HG02884 (cell line): ENCODE measurements at regions not wholly inside any gene's neighbourhood (a gene's known extent, or its start where the extent isn't known, plus 50 kb on each side); places are given as distances from the start of the nearest gene placed in this dataset.
"Not testable (repeated sequence)": the region's sequence is repeated elsewhere in the genome, so short reads cannot be mapped to it uniquely, and the experiment has no call there.

Experiments
- ATAC-seq: cut with Tn5 transposase; IDR thresholded peaks from one replicate; pipeline ENCODE4 v1.9.1; 2021; ENCODE audit warnings: mild to moderate bottlenecking, moderate library complexity; ENCODE audit not compliant: unreplicated experiment

DNA sequence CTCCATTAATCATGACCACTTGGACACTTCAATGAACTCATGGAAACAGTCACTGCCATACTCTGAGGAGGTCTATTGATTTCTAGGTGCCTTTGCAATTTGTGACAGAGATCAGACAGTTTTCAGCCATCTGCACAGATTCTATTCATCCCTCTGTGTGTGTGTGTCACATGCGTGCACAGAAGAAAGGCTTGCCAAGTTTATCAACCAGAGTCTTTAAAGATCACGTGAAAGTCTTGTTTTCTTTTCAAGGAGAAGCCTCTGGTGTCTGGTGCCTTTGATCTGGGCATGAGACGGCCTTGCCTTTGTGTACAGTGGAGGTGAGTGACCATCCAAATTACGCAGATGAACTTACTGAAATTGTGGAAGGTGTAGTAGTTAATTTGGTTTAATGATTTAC, 164.2 kb downstream of the VAPA start:
- ATAC-seq = no peak

DNA sequence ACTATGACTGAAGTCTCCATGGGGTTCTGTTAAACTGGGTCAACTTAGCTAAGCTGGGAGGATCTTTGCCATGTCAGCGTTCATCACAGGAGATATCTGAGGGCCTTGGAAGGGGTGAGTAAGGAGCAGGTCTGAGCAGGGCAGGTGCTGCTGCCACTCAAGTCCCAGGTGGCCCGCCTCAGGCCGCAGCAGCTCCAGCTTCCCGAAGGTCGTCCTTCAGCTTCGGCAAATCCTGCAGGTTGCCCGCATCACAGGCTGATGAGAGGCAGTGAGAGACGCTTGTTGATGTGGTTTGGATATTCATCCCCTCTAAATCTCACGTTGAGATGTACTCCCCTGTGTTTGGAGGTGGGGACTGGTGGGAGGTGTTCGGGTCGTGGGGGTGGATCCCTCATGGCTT, 166.6 kb downstream of the VAPA start:
- ATAC-seq = no peak

DNA sequence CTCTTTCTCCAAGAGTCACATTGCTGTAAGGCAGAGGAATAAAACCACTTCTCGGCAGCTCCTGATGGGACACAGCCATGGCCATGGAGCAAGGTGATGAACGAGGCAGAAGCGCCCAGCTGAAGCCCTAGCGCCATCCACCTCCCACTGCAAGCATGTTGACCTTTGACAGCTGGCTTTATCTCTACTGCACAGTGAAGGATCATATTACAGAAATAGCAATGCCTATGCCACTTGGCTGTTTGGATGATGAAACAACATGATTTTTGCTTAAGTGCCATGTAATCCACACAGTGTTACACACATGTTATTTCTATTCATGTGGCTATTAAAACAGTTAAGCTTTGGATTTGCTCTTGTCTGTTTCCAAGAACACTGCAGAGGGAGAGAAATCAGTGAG, 167.7 kb downstream of the VAPA start:
- ATAC-seq = no peak

DNA sequence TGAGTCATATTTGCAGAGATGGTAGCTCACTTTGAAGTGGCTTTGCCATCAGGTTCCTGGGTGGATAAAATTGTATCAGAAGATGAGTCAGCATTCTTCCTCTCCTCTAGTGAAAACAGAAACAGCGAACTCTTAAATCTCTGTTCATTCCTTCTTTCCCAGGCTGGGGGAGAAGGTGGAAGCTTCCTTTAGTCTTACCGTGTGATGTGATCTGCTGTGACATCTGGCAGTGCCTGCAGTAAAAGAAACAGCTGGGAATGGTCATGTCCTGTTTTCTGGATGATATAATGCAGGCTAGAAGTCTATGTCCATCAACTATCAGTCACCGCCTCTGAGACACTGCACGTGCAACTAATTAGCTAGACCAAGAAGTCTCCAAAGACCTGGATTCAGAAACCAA, 171.6 kb downstream of the VAPA start:
- ATAC-seq = no peak

DNA sequence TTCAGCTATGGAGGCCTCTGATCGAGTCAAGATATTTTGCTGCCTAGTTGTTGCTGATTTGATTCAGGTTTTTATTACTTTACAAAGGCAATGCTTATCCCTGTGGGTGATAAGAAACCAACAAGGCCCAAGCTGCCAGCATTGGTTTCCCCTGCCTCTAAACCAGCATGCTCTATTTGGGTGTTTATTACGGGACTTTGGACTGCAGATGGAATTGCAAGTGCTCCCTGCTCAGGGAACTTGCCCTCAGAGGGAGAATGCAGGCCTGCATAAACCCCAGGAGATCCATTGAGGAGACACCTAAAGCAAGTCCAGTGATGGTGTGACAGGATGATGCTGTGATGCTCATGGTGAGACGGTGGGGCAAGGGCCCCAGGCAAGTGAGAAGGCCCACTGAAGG, 172.1 kb downstream of the VAPA start:
- ATAC-seq = no peak

DNA sequence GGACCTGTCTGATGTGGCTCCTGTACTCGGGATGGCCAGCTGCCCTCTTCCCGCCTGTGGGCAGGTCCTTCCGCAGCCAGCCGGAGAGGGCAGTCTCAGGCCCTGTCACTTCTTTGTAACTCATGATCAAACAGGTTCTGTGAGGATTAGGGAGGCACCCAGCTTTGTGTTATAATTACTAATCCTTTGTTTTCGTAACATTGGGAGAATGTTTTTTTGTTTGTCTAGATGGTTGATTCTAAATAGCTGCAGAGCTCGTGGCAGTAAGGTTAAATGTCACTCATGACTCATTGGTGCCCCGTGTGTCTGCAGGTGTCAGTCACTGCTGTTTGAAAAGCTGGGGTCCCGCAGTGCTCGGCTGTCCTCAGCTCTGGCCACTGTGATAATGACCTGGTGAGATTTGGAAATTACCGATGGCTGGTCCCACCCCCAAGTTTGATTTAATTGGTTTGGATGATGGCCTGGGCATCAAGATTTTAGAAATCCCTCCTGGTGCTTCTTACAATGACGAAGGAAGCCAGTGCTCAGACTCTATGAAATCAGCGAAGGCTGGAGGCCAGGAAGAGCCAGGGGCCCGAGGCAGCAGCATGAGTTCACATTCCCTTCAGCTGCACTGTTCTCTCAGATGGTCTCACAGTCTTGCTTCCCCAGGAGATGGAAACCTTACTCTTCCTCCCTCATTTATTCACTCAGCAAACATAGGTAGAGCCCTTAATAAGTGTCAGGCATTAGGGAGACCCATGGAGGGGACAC, 172.8 kb downstream of the VAPA start:
- ATAC-seq = no peak

DNA sequence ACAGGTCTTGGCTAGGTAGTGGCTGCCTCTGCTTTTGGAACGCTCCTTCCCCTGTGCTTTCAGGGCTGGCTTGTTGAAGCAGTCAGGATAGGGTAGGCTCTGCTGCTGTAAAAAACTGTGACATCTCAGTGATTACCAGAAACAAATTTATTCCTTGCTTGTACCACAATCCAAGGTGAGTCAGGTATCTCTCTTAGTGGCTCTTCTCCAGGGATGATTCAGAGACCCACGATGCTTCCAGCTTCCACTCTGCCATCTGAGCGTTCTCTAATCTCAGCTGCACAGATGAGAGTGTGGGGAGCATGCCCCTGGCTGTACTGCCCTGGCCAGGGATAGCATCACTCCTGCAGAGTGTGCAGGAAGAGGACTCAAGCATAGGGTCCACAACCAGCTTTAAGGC, 174.9 kb downstream of the VAPA start:
- ATAC-seq = no peak

DNA sequence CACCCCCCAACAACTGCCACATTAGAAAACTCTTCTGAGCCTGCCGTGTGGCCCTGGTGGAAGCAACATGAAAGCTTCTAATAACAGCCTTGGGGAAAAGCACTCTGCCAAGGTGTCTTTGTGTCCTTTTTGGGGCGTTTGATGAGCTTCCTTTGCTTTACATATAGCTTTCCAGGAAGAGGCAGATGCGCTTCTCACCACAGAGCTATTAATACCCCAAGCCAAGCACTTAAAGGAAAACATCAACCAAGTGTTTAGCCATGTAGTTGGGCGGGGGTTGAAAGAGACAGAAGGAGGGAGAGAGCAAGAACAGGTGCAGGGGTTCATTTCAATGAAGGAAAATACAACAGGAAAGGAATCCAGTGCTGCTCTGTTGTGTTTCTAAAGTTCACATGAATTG, 176.1 kb downstream of the VAPA start:
- ATAC-seq = no peak

DNA sequence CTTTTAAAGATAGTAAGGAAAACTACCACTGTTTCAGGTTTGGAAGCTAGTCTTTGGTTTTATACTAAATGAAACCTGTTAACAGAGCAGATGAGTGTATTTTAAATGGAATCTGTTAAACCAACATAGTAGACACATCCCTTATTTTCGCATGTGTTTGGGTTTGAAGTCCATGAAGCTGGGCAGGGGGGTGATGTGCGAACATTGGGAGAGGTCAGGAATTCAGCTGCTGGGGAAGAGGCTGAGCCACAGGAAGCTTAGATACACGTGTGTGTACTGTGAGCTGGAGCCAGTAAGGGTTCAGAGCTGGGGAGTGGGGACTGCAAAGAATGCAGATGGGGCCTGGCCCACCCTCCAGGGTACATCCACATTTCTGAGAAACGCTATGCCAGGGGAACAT, 176.9 kb downstream of the VAPA start:
- ATAC-seq = no peak

DNA sequence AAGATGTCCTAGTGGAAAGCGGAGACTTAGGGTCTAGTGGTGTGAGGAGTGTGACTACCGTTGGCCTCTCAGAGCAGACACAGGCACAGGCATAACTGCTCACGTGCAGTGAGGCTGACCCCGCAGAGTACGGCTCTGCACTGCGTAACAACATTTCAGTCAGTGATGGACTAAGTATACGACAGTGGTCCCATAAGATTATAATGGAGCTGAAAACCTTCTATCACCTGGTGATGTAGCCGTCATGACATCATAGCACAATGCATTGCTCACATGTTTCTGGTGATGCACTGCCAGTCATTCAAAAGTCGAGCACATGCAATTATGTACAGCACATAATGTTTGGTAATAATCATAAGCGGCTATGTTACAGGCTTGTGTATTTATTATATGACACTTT, 179.6 kb downstream of the VAPA start:
- ATAC-seq = no peak

DNA sequence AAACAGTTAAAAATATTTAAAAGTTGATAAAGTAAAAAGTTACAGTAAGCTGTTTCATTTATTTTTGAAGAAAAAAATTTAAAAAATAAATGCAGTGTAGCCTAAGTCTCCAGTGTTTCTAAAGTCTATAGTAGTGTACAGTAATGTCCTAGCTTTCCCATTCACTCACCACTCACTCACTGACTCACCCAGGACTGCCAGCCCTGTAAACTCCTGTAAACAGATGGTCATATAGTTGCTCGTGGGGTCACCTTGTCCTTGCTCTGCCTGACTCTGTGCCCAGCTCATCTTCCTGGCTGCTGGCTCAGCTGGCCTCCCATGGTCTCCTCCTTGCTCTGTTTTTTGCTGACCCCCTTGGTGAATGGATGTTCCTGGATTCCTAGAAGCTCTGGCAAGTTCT, 180.3 kb downstream of the VAPA start:
- ATAC-seq = no peak

DNA sequence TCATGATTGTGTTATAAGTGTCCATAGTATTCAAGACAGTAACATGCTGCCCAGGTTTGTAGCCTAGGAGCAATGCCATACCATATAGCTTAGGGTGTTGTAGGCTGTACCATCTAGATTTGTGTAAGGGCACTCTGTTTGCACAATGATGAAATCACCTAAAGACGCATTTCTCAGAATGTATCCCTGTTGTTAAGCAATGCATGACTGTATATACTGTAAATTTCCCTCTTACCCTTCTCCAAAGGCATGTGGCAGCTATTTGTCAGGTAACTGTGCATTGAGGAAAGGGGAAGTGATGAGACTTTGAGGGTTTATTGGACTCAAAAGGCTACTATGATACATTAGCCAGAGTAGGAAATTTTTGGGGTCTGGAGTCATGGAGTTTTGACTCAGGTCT, 180.8 kb downstream of the VAPA start:
- no peak for ATAC-seq

DNA sequence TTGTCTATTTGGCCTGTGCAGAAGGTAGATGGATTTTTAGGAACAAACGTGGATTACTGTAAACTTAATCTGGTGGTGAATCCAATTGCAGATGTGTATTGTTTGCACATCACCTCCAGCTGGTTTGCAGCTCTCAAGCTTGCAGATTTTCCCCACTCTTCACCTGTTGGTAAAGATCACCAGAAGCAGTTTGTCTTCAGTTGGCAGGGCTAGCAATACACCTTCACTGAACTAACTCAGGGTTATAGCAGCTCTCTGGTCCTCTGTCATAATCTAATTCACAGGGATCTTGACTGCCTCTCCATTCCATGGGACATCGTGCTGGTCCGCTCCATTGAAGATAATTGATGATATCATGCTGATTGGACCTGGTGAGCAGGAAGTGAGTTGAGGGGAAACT, 181.5 kb downstream of the VAPA start:
- ATAC-seq = no peak

DNA sequence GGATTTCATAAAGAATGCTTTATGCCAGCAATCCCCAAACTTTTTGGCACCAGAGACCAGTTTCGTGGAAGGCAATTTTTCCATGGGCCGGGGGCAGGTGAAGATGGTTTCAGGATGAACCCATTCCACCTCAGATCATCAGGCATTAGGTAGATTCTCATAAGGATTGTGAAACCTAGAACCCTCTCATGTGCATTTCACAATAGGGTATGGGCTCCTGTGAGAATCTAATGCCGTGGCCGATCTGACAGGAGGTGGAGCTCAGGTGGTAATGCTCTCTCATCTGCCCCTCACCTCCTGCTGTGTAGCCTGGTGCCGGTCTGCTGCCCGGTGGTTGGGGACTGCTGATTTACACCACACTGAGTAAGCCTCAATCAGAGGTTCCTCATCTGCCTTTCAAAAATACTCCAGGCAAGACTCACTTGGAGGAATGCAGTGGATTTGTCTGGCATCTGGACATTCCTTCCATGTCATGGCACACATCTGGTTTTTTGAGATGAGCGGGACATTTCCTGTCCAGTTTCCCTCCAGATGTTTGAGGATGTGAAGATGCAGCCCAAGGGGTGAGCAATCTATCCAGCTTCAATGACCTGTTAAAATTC, 185.8 kb downstream of the VAPA start:
- ATAC-seq = no peak

DNA sequence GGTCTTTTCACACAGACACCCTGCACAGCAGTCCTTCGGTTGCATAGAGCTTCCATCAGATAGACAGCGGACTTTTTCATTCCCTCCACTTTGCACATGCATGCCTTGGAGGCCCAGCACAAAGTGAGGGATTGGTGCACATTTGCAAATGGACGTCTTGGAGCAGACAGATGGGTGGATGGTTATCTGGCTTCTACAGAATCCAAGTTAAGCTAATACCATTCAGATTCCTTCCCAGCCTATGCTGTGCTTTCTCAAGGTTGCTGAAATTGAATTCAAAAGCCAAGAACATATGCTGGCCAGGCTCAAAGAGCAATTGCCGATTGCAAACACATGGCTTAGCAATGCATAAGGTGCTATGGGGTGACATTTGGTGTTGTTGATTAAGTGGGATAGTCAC, 186.4 kb downstream of the VAPA start:
- ATAC-seq = no peak

DNA sequence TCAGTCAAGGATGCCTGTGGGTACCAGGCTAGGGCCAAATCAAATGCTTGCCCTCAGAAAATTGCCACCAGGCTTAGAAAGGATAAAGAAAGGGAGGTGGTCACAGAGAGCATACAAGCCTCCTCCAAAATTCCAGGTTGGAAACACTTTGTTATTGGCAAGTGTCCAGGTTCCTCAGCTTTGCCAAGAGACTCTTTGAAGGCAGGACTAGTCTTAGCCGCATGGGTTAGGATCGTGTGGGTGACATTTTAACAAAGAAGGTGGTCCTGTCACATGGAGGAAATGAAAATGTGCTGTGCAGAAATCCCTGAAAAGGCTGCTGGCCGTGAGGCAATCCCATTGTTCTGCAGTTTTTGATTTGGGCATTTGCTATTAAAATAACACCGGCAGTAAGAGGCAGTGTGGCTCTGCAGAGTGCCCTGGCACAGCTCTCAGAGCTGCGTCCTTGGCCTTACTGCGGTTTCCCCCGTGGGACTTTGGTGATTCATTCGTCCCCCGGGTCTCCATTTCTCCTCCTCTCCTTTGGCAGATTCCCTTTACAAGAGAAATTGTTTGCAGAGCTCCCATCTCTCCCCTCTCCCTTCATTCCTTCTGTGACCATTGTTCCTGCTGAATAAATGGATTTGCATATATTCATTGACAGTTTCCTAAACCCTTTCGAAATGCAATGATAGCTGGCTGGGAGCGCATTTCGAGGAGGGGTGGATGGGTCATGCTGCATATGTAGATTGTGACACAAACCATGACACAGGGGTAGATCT, 187.3 kb downstream of the VAPA start:
- no peak for ATAC-seq

DNA sequence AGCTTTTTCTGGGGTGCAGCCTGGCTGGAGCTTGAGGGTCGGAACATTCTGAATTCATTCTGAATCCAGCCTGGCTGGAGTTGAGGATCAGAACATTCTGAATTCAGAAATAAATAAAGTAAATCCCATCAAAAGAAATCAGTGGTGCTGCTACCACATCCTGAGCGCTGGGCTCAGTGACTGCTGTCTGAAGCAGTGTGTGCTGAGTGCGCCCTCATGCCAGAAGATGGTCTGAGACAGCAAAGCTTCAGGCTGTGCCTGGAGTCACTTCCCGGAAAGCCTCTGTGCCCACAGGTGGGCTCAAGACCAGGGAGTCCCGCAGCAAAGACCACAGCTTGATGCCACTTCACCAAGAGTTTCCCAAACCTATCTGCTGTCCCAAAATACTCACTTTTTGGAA, 187.9 kb downstream of the VAPA start:
- no peak for ATAC-seq

DNA sequence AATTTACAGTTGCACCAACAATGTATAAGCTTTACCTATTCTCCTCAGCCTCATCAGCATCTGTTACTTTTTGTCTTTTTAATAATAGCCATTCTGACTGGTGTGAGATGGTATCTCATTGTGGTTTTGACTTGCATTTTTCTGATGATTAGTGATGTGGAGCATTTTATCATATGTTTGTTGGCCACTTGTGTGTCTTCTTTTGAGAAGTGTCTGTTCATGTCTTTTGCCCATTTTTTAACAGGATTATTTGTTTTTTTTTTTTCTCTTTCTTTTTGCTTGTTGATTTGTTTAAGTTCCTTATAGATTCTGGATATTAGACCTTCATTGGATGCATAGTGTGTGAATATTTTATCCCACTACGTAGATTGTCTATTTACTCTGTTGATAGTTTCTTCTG, 191.3 kb downstream of the VAPA start:
- ATAC-seq = not testable (repeated sequence)

DNA sequence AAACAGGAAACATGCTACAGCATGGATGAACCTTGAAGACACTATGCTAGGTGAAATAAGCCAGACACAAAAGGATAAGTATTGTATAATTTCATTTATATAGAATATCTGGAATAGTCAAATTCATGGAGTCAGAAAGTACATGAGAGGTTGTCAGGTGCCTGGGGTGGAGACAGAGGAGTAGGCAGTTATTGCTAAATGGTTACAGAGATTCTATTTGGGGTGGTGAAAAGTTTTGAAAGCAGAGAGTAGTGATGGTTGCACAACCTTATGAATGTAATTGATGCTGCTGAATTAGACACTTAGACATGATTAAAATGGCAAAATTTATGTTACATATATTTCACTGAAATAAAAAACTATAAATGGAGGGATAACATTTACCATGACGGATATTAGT, 197.4 kb downstream of the VAPA start:
- no peak for ATAC-seq

DNA sequence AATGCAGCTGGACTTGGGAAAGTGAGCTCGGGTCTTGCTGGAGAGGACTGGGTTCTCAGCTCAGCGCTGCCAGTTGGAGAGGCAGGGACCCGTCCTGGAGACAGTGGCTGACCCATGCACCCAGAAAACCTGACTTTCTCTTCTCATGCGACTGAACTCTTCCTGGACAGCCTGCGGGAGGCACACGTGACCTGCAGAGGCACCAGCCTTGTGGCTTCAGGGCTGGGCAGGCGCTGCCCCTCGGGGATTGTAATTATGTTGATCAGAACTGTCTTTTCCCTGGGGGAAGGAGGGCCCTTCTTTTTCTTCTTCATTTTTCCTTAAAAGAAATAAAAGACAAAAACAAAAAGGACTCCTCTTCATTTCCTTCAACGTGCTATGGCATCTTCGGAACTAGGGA, 198.1 kb downstream of the VAPA start:
- ATAC-seq = no peak

DNA sequence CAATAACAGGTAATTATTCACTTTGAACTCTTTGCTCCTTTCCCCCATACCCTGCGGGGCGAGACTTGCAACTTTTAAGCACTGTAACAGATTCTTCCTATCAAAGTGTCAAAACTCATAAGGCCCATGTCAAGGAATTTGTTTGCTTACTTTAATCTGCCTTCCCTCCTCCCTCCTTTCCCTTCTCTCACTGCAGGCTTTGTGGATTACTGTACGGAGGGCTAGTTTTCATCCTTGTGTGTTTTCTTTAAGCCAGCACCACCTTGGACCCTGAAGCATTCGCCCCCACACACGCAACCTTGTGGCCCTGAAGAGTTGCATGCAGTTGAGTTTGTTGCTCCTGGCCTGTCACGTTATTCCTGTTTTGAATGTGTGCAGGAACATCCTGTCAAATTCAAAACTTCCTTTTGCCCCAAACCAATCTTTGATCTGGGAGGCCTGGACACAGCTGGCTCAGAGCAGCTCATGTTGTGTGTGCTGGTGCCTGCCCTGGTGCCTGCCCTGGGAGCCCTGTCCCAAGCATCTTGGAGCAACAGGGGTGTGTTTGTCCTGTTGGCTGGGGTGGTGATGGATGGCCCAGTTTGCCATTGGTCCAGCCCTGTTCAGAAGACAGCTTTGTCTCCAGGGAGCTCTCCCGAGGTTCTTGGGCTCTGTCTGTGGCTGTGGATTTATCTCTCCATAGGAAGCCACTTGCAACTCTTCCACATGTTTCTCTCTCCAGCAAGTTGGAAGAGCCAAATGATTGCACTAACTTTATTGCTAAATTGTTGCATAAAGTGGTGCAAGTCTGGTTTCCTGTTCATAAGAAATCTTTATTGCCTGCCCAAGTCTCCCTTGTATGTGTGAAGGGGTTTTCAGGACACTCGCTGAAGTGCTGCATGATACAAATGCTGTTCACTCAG, 199.6 kb downstream of the VAPA start:
- no peak for ATAC-seq
